GM23248 (cell line): ENCODE measurements at regions not wholly inside any gene's neighbourhood (a gene's known extent, or its start where the extent isn't known, plus 50 kb on each side); places are given as distances from the start of the nearest gene placed in this dataset.
A peak's percentile ranks its signal among the peaks of the same experiment; 100 is the strongest.

Source experiments
- DNase-seq: peaks from one replicate; pipeline ENCODE4 v3.0.0-alpha.2; 2015
- H2AFZ ChIP-seq: fragments of 200-600 bp; sonication (generic); 2 replicates; pipeline ENCODE4 v1.6.1; 2016; ENCODE audit warnings: antibody characterized with exemption
- H3F3A ChIP-seq: fragments of 200-600 bp; sonication (generic); 2 replicates; pipeline ENCODE4 v1.6.1; 2016; ENCODE audit warnings: mild to moderate bottlenecking, antibody characterized with exemption, mixed run types; ENCODE audit not compliant: insufficient read depth
- H3K27ac ChIP-seq: fragments of 200-600 bp; sonication (generic); 2 replicates; pipeline ENCODE4 v1.5.1; 2016; ENCODE audit warnings: mild to moderate bottlenecking
- H3K27me3 ChIP-seq: fragments of 200-600 bp; sonication (generic); replicated peaks from 2 replicates; pipeline ENCODE4 v1.6.1; 2016; ENCODE audit warnings: mild to moderate bottlenecking; ENCODE audit not compliant: insufficient read depth
- H3K36me3 ChIP-seq: fragments of 200-600 bp; sonication (generic); 2 replicates; pipeline ENCODE4 v1.6.1; 2016; ENCODE audit warnings: low read depth, mild to moderate bottlenecking
- H3K4me1 ChIP-seq: fragments of 200-600 bp; sonication (generic); 2 replicates; pipeline ENCODE4 v1.6.1; 2016; ENCODE audit warnings: mild to moderate bottlenecking; ENCODE audit not compliant: insufficient read depth
- H3K4me2 ChIP-seq: fragments of 200-600 bp; sonication (generic); one replicate; pipeline ENCODE4 v1.6.1; 2016; ENCODE audit warnings: mild to moderate bottlenecking; ENCODE audit not compliant: unreplicated experiment
- H3K4me3 ChIP-seq: fragments of 200-600 bp; sonication (generic); 2 replicates; pipeline ENCODE4 v1.5.1; 2016; ENCODE audit warnings: mild to moderate bottlenecking
- H3K79me2 ChIP-seq: fragments of 200-600 bp; sonication (generic); 2 replicates; pipeline ENCODE4 v1.6.1; 2016; ENCODE audit warnings: mild to moderate bottlenecking; ENCODE audit not compliant: insufficient read depth
- H3K9ac ChIP-seq: fragments of 200-600 bp; sonication (generic); 2 replicates; pipeline ENCODE4 v1.6.1; 2016; ENCODE audit warnings: mild to moderate bottlenecking
- H3K9me2 ChIP-seq: fragments of 200-600 bp; sonication (generic); 2 replicates; pipeline ENCODE4 v1.6.1; 2016; ENCODE audit warnings: mixed run types, mild to moderate bottlenecking, moderate library complexity; ENCODE audit not compliant: insufficient read depth
- H3K9me3 ChIP-seq: fragments of 200-600 bp; sonication (generic); one replicate; pipeline ENCODE4 v1.6.1; 2017; ENCODE audit warnings: low read depth
- H4K20me1 ChIP-seq: fragments of 200-600 bp; sonication (generic); 2 replicates; pipeline ENCODE4 v1.6.0; 2016; ENCODE audit not compliant: insufficient read depth
- EZH2 ChIP-seq: fragments of 200-600 bp; sonication (generic); IDR thresholded peaks from 2 replicates; pipeline ENCODE4 v1.6.1; 2018; ENCODE audit warnings: antibody characterized with exemption, mild to moderate bottlenecking; ENCODE audit not compliant: insufficient read depth, poor library complexity, severe bottlenecking
- EZH2phosphoT487 ChIP-seq: fragments of 200-600 bp; sonication (generic); IDR thresholded peaks from 2 replicates; pipeline ENCODE4 v1.6.1; 2018; ENCODE audit warnings: antibody characterized with exemption, moderate library complexity, mild to moderate bottlenecking, low read depth; ENCODE audit not compliant: insufficient read depth
- WGBS, 2 experiments: methylation state at CpG; one replicate each; pipeline ENCODE4 v1.1.6; 2015 to 2017; ENCODE audit warnings: low lambda C conversion rate in 2 of 2, low coverage in 1 of 2; ENCODE audit errors: missing lambda C conversion rate in 2 of 2; 5-methylcytosine and 5-hydroxymethylcytosine counted together
- in situ Hi-C: fragments of 300-500 bp; cut with MboI; formaldehyde crosslinking; loops from 2 replicates; pipeline ENCODE4 v1.15.0; 2020

DNA sequence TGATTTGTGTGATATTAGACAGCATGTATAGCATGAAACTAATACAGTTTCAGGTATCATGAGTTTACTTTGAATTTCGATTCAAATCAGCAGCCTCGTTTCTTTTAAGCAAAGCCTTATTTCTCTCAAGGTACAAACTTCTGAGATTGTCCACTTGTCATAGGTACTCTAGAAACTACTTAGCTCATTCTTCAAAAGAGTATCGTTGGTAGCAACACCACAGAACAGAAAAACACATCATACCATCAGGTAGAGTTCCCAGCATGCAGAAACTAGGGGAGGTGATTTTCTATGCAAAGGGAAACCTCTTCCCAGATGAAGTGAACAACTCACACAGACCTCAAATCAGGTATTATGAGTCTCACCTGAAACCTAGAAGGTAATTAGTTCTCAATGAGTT lies 237.0 kb upstream of the SOX9 start:
- in situ Hi-C loops, result no loop called here
- no peak overlapping the region for H2AFZ ChIP-seq
- WGBS, 2 experiments, result 66 to 82% methylated on average over 3 of the region's 3 CpGs
- no peaks in the 10 kb centered on the region for H3K4me1 ChIP-seq
- H3K4me3 ChIP-seq, result no peak overlapping the region
- no peaks in the 10 kb centered on the region for H3K9me2 ChIP-seq
- no peaks in the 10 kb centered on the region for H3F3A ChIP-seq
- H3K79me2 ChIP-seq, result no peaks in the 10 kb centered on the region
- H3K9ac ChIP-seq, result no peak overlapping the region
- H3K27me3 ChIP-seq, result no peaks in the 10 kb centered on the region
- no peak for TF ChIP-seq EZH2
- no peak for TF ChIP-seq EZH2phosphoT487
- no peak overlapping the region for H3K27ac ChIP-seq
- H3K36me3 ChIP-seq, result no peaks in the 10 kb centered on the region
- no peak for DNase-seq
- H4K20me1 ChIP-seq, result no peaks in the 10 kb centered on the region
- no peaks in the 10 kb centered on the region for H3K9me3 ChIP-seq
- H3K4me2 ChIP-seq, result no peak overlapping the region

DNA sequence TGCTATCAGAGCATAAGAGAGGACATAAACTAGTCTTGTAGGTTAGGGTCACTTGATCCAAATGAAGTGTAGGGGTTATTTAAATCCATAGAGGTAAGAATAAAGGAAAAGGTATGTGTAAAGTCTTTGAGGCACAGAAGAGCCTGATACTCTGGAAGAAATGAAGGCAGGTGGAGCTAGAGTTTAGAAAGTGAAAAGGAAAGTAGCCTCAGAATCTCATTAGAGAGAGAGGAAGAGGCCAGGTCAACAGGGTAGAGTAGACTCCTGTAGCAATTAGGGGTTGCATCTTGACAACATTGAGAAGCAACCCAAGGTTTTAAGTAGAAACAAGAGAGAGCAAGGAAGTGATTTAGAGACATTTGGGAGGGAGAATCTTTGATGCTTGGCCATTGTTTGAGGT lies 235.2 kb upstream of the SOX9 start:
- in situ Hi-C loops, result no loop called here

DNA sequence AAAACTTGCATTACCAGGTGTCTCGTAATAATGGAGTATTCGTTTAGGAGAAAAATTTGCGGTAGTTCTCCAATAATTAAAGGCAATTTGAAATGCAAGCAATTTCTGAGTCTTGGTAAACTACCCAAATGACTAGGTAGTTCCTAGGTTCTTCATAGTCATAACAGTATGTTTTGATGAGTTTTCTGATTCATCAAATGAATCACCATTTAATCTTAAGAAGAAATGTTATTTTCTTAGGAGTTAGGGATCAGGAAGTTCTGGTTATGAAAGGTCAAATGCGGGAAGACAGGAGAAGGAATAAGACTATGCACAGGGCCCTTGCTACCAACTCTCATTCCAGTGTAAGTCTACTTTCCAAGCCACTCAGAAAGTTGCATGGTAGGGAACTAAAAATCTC lies 221.5 kb upstream of the SOX9 start:
- H3K4me1 ChIP-seq, result peaks cover 34% of the 10 kb centered on the region
- H3K9me3 ChIP-seq, result no peaks in the 10 kb centered on the region
- H3K27me3 ChIP-seq, result no peaks in the 10 kb centered on the region
- peak; percentile 54 for DNase-seq
- no peak overlapping the region for H3K9ac ChIP-seq
- WGBS, 2 experiments, result 73% methylated on average over 4 of the region's 4 CpGs
- in situ Hi-C loops, result no loop called here
- H4K20me1 ChIP-seq, result no peaks in the 10 kb centered on the region
- H3K36me3 ChIP-seq, result no peaks in the 10 kb centered on the region
- H3K4me3 ChIP-seq, result no peak overlapping the region
- H3K4me2 ChIP-seq, result peak overlapping the region; percentile 27
- peaks cover 14% of the 10 kb centered on the region for H3F3A ChIP-seq
- no peak overlapping the region for H3K27ac ChIP-seq
- no peak overlapping the region for H2AFZ ChIP-seq
- H3K9me2 ChIP-seq, result no peaks in the 10 kb centered on the region
- no peaks in the 10 kb centered on the region for H3K79me2 ChIP-seq
- TF ChIP-seq EZH2phosphoT487 (no peak), EZH2 (no peak)

More for the DNA sequence above, 235.2 kb upstream of the SOX9 start:
- H2AFZ ChIP-seq, result no peak overlapping the region
- H4K20me1 ChIP-seq, result no peaks in the 10 kb centered on the region
- H3K9me3 ChIP-seq, result no peaks in the 10 kb centered on the region
- H3K36me3 ChIP-seq, result no peaks in the 10 kb centered on the region
- H3F3A ChIP-seq, result no peaks in the 10 kb centered on the region
- H3K4me3 ChIP-seq, result no peak overlapping the region
- H3K4me2 ChIP-seq, result no peak overlapping the region
- no peaks in the 10 kb centered on the region for H3K9me2 ChIP-seq
- no peak overlapping the region for H3K27ac ChIP-seq
- no peak for TF ChIP-seq EZH2
- TF ChIP-seq EZH2phosphoT487, result no peak
- no peaks in the 10 kb centered on the region for H3K4me1 ChIP-seq
- H3K79me2 ChIP-seq, result no peaks in the 10 kb centered on the region
- no peak for DNase-seq
- H3K9ac ChIP-seq, result no peak overlapping the region
- H3K27me3 ChIP-seq, result no peaks in the 10 kb centered on the region

DNA sequence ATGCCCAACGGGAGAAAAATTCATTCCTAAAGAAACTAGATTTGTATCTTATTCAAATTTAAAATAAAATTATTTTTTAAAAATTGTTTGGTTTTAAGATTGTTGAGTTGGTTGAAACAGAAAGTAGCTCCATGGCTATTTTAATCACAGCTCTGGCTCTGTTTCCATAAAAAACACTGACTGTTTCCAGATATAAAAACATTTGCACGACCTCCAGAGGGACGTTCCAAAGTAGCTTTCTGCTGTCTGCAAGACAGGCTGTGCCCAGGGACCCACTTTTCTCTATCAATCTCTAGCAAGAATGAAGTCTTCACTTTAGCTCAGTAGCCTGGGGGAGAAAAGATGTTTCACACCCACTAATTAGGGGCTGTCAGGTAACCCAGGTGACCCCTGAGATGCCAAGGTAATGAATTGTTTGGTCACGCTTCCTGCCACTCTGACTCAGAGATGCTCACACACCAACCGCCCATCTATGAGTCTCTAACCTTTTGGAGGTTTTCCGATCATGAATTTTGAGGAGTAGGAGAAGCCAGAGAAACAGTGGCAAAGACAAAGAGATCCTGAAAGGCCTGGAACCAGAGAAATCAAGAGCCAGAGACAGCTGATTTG lies 220.1 kb upstream of the SOX9 start:
- H3K4me3 ChIP-seq, result no peak overlapping the region
- H3K27ac ChIP-seq, result peak overlapping the region; percentile 26
- no peaks in the 10 kb centered on the region for H3K9me2 ChIP-seq
- no peak overlapping the region for H3K9ac ChIP-seq
- no peak for TF ChIP-seq EZH2
- TF ChIP-seq EZH2phosphoT487, result no peak
- peaks cover 14% of the 10 kb centered on the region for H3F3A ChIP-seq
- 21 to 23% methylated on average over 6 of the region's 6 CpGs for WGBS, 2 experiments
- no peaks in the 10 kb centered on the region for H3K79me2 ChIP-seq
- peak overlapping the region; percentile 27 for H3K4me2 ChIP-seq
- H3K4me1 ChIP-seq, result peaks cover 34% of the 10 kb centered on the region
- H3K9me3 ChIP-seq, result no peaks in the 10 kb centered on the region
- peak; percentile 67 for DNase-seq
- no peaks in the 10 kb centered on the region for H3K27me3 ChIP-seq
- no peaks in the 10 kb centered on the region for H4K20me1 ChIP-seq
- H3K36me3 ChIP-seq, result no peaks in the 10 kb centered on the region
- H2AFZ ChIP-seq, result no peak overlapping the region
- in situ Hi-C loops, result no loop called here
